ENCODE measurements at regions not wholly inside any gene's neighbourhood (a gene's known extent, or its start where the extent isn't known, plus 50 kb on each side); places are given as distances from the start of the nearest gene placed in this dataset.

DNA sequence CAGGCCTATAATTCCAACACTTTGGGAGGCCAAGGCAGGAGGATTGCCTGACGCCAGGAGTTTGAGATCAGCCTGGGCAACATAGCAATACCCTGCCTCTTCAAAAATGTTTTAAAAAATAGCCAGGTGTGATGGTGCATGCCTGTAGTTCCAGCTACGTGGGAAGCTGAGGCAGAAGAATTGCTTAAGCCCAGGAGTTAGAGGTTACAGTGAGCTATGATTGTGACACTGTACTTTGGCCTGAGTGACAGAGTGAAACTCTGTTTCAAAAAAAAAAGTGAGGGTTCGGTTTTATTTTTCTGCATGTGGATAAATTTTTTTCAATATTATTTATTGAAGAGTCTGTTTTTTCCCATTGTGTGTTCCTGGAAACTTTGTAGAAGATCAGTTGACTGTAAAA, 208.1 kb downstream of the SLC4A3 start:
- Histone ChIP-seq H3K4me2 (ENCODE audit: low read length) (no peak overlapping the region), H4K20me1 (ENCODE audit: insufficient read depth) (no peaks in the 10 kb centered on the region), H2AFZ (ENCODE audit: low read depth, low read length) (no peak overlapping the region), H3K36me3 (ENCODE audit: insufficient read depth, low read length) (no peaks in the 10 kb centered on the region), H3K9ac (ENCODE audit: low read length) (no peak overlapping the region), H3F3A (ENCODE audit: insufficient read depth, low read length, poor library complexity, severe bottlenecking) (no peaks in the 10 kb centered on the region), H3K27ac (ENCODE audit: low read length) (no peak overlapping the region), H3K4me3 (ENCODE audit: low read length) (no peak overlapping the region), H3K9me2 (ENCODE audit: insufficient read depth, low read length) (no peaks in the 10 kb centered on the region), H3K9me3 (ENCODE audit: low read length) (no peaks in the 10 kb centered on the region), H3K79me2 (replicated peaks; ENCODE audit: insufficient read depth, low read length) (no peaks in the 10 kb centered on the region), H3K27me3 (ENCODE audit: insufficient read depth, low read depth, low read length) (no peaks in the 10 kb centered on the region)
- TF ChIP-seq EP300 (conservative IDR thresholded peaks at IDR 0.05; ENCODE audit: poor library complexity, severe bottlenecking), result no peak
- no peak for TF ChIP-seq POLR2AphosphoS5 (IDR thresholded peaks at IDR 0.05)
- TF ChIP-seq, protein P1, sequence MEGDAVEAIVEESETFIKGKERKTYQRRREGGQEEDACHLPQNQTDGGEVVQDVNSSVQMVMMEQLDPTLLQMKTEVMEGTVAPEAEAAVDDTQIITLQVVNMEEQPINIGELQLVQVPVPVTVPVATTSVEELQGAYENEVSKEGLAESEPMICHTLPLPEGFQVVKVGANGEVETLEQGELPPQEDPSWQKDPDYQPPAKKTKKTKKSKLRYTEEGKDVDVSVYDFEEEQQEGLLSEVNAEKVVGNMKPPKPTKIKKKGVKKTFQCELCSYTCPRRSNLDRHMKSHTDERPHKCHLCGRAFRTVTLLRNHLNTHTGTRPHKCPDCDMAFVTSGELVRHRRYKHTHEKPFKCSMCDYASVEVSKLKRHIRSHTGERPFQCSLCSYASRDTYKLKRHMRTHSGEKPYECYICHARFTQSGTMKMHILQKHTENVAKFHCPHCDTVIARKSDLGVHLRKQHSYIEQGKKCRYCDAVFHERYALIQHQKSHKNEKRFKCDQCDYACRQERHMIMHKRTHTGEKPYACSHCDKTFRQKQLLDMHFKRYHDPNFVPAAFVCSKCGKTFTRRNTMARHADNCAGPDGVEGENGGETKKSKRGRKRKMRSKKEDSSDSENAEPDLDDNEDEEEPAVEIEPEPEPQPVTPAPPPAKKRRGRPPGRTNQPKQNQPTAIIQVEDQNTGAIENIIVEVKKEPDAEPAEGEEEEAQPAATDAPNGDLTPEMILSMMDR (IDR thresholded peaks at IDR 0.05; ENCODE audit: poor library complexity, severe bottlenecking), result no peak
- TF ChIP-seq RAD21 (conservative IDR thresholded peaks at IDR 0.05), result no peak
- TF ChIP-seq TAF1 (IDR thresholded peaks at IDR 0.05; ENCODE audit: low read depth), result no peak
- no peak for TF ChIP-seq MXI1 (conservative IDR thresholded peaks at IDR 0.05; ENCODE audit: poor library complexity, severe bottlenecking)
- TF ChIP-seq SMC3 (conservative IDR thresholded peaks at IDR 0.05; ENCODE audit: poor library complexity), result no peak
- TF ChIP-seq, protein P2, sequence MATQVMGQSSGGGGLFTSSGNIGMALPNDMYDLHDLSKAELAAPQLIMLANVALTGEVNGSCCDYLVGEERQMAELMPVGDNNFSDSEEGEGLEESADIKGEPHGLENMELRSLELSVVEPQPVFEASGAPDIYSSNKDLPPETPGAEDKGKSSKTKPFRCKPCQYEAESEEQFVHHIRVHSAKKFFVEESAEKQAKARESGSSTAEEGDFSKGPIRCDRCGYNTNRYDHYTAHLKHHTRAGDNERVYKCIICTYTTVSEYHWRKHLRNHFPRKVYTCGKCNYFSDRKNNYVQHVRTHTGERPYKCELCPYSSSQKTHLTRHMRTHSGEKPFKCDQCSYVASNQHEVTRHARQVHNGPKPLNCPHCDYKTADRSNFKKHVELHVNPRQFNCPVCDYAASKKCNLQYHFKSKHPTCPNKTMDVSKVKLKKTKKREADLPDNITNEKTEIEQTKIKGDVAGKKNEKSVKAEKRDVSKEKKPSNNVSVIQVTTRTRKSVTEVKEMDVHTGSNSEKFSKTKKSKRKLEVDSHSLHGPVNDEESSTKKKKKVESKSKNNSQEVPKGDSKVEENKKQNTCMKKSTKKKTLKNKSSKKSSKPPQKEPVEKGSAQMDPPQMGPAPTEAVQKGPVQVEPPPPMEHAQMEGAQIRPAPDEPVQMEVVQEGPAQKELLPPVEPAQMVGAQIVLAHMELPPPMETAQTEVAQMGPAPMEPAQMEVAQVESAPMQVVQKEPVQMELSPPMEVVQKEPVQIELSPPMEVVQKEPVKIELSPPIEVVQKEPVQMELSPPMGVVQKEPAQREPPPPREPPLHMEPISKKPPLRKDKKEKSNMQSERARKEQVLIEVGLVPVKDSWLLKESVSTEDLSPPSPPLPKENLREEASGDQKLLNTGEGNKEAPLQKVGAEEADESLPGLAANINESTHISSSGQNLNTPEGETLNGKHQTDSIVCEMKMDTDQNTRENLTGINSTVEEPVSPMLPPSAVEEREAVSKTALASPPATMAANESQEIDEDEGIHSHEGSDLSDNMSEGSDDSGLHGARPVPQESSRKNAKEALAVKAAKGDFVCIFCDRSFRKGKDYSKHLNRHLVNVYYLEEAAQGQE (IDR thresholded peaks at IDR 0.05; ENCODE audit: borderline replicate concordance), result no peak
- TF ChIP-seq EZH2 (IDR thresholded peaks at IDR 0.05; ENCODE audit: borderline replicate concordance, insufficient read depth, low read length, poor library complexity, severe bottlenecking), result no peak

DNA sequence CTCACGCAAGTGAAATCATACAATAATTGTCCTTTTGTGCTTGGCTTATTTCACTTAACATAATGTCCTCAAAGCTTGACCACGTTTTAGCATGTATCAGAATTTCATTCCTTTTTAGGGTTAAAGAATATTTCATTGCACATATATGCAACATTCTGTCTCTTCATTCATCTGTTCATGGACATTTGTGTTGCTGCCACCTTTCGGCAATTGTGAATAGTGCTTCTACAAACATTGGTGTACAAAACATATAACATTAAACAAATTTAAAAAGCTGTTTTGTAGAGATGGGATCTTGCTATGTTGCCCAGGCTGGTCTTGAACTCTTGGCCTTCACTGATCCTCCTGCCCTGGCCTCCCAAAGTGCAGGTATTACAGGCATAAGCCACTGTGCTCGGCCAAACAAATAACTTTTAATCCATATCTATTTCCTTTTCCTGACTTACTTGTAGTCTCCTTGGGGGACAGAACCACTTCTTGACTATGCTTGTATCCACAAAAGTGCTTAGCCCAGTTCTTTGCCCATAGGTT, 209.3 kb downstream of the SLC4A3 start:
- H3K27me3 ChIP-seq (ENCODE audit: insufficient read depth, low read depth, low read length), result no peaks in the 10 kb centered on the region
- H3K36me3 ChIP-seq (ENCODE audit: insufficient read depth, low read length), result no peaks in the 10 kb centered on the region
- no peak overlapping the region for H3K27ac ChIP-seq (ENCODE audit: low read length)
- no peaks in the 10 kb centered on the region for H4K20me1 ChIP-seq (ENCODE audit: insufficient read depth)
- H3K9me3 ChIP-seq (ENCODE audit: low read length), result no peaks in the 10 kb centered on the region
- no peak overlapping the region for H3K9ac ChIP-seq (ENCODE audit: low read length)
- no peak overlapping the region for H3K4me2 ChIP-seq (ENCODE audit: low read length)
- H2AFZ ChIP-seq (ENCODE audit: low read depth, low read length), result no peak overlapping the region
- no peaks in the 10 kb centered on the region for H3F3A ChIP-seq (ENCODE audit: insufficient read depth, low read length, poor library complexity, severe bottlenecking)
- no peaks in the 10 kb centered on the region for H3K9me2 ChIP-seq (ENCODE audit: insufficient read depth, low read length)
- TF ChIP-seq POLR2AphosphoS5 (IDR thresholded peaks at IDR 0.05) (no peak), MXI1 (conservative IDR thresholded peaks at IDR 0.05; ENCODE audit: poor library complexity, severe bottlenecking) (no peak), RAD21 (conservative IDR thresholded peaks at IDR 0.05) (no peak), SMC3 (conservative IDR thresholded peaks at IDR 0.05; ENCODE audit: poor library complexity) (no peak), EP300 (conservative IDR thresholded peaks at IDR 0.05; ENCODE audit: poor library complexity, severe bottlenecking) (no peak), TAF1 (IDR thresholded peaks at IDR 0.05; ENCODE audit: low read depth) (no peak), EZH2 (IDR thresholded peaks at IDR 0.05; ENCODE audit: borderline replicate concordance, insufficient read depth, low read length, poor library complexity, severe bottlenecking) (no peak)
- TF ChIP-seq, protein P2 (IDR thresholded peaks at IDR 0.05; ENCODE audit: borderline replicate concordance), result no peak
- TF ChIP-seq, protein P1 (IDR thresholded peaks at IDR 0.05; ENCODE audit: poor library complexity, severe bottlenecking), result no peak
- no peaks in the 10 kb centered on the region for H3K79me2 ChIP-seq (replicated peaks; ENCODE audit: insufficient read depth, low read length)
- no peak overlapping the region for H3K4me3 ChIP-seq (ENCODE audit: low read length)
